ENCODE measurements at regions not wholly inside any gene's neighbourhood (a gene's known extent, or its start where the extent isn't known, plus 50 kb on each side); places are given as distances from the start of the nearest gene placed in this dataset.

GRCh38 chr4:66297703-66298102 lies 627.4 kb upstream of the EPHA5 start:
- H3K27me3 ChIP-seq (ENCODE audit: control insufficient read depth in 1 of 2, insufficient read depth in 2 of 2, low read length in 2 of 2), result no peaks in the 10 kb centered on the region
- H3K27ac ChIP-seq (ENCODE audit: extremely low read length, insufficient read depth, low read length), result no peak overlapping the region
- WGBS (ENCODE audit: low lambda C conversion rate), result 0% methylated on average over 1 of the region's 1 CpG
- H3K36me3 ChIP-seq (replicated peaks in 1 of 2; ENCODE audit: control insufficient read depth in 1 of 2, insufficient read depth in 2 of 2, low read length in 2 of 2), result no peaks in the 10 kb centered on the region
- no peak for ATAC-seq
- in situ Hi-C loops (cut with HindIII; ENCODE audit: extremely low pct_ligation_motif_present, low pct_unique_long_range_greater_than_20kb) (no loop called here), intact Hi-C loops (cut with micrococcal nuclease; ENCODE audit: unreplicated experiment) (no loop called here)
- no peaks in the 10 kb centered on the region for H4K20me1 ChIP-seq (ENCODE audit: insufficient read depth, low read length)
- no peaks in the 10 kb centered on the region for H3K9me3 ChIP-seq (ENCODE audit: low read length)
- H3K4me2 ChIP-seq (ENCODE audit: low read depth, low read length), result no peak overlapping the region
- H2AFZ ChIP-seq (ENCODE audit: low read length), result no peak overlapping the region
- TF ChIP-seq ATF4 (CRISPR knock-in tag; IDR thresholded peaks at IDR 0.05), result no peak
- no peak for TF ChIP-seq MATR3 (CRISPR knock-in tag; IDR thresholded peaks at IDR 0.05)
- TF ChIP-seq ATF2 (CRISPR knock-in tag; IDR thresholded peaks at IDR 0.05), result no peak
- TF ChIP-seq HOXA3 (CRISPR knock-in tag; IDR thresholded peaks at IDR 0.05), result no peak
- no peak for TF ChIP-seq YY1 (IDR thresholded peaks at IDR 0.05; ENCODE audit: insufficient read depth, insufficient replicate concordance, low read depth, low read length)
- no peak for TF ChIP-seq NFIB (CRISPR knock-in tag; IDR thresholded peaks at IDR 0.05; ENCODE audit: borderline replicate concordance)
- no peak for TF ChIP-seq AKAP8 (CRISPR knock-in tag; IDR thresholded peaks at IDR 0.05)
- no peak for TF ChIP-seq CCAR2 (optimal IDR thresholded peaks at IDR 0.05; ENCODE audit: low read depth, low read length)
- no peak for TF ChIP-seq GZF1 (CRISPR knock-in tag; IDR thresholded peaks at IDR 0.05)
- no peak for TF ChIP-seq POGK (CRISPR knock-in tag; conservative IDR thresholded peaks at IDR 0.05)
- DNase-seq (ENCODE audit: low spot score), result no peak
- H3K9ac ChIP-seq (ENCODE audit: insufficient read depth, low read depth, low read length), result no peak overlapping the region
- H3K4me3 ChIP-seq (replicated peaks in 1 of 3; ENCODE audit: insufficient read depth in 1 of 3, low read depth in 2 of 3, low read length in 3 of 3), result no peak overlapping the region
- FAIRE-seq, result no peak
- H3K79me2 ChIP-seq (ENCODE audit: insufficient read depth, low read length), result no peaks in the 10 kb centered on the region
- CTCF ChIA-PET (ENCODE audit: low intra/inter-chr PET ratio, low total read pairs), result no interaction called here
- POLR2A ChIA-PET, result no interaction called here
- no peaks in the 10 kb centered on the region for H3K4me1 ChIP-seq (ENCODE audit: insufficient read depth, low read length)
- no TSS peak for BruUV-seq (replicated peaks)

Data from HepG2 (cell line).